Psoas muscle (tissue), 7 donors: ENCODE measurements at regions not wholly inside any gene's neighbourhood (a gene's known extent, or its start where the extent isn't known, plus 50 kb on each side); places are given as distances from the start of the nearest gene placed in this dataset.

Experiments used
- ATAC-seq, 4 donors: fragments of 200-7000 bp; cut with Tn5 transposase; one replicate each; pipeline ENCODE4 v1.9.1; 2020; ENCODE audit warnings: moderate library complexity in 3 of 4, mild to moderate bottlenecking in 2 of 4
- DNase-seq, 2 donors: peaks; one replicate each; pipeline ENCODE4 v3.0.0-alpha.2; 2020
- H3K27ac ChIP-seq: fragments of 200-600 bp; one replicate; pipeline ENCODE4 v1.8.0; 2022
- H3K27me3 ChIP-seq, 3 donors: fragments of 200-600 bp in 1 of 3; one replicate each; pipeline versions ENCODE4 v1.6.1 to v1.8.0; 2013 to 2022; ENCODE audit warnings: low read length in 2 of 3, mild to moderate bottlenecking in 2 of 3, moderate library complexity in 1 of 3; ENCODE audit not compliant: insufficient read depth in 3 of 3
- H3K36me3 ChIP-seq, 2 donors: fragments of 200-600 bp in 1 of 2; one replicate each; pipeline versions ENCODE4 v1.6.1 to v1.8.0; 2013 to 2022; ENCODE audit warnings: low read depth in 1 of 2, mild to moderate bottlenecking in 1 of 2, moderate library complexity in 1 of 2; ENCODE audit not compliant: insufficient read depth in 1 of 2
- H3K4me1 ChIP-seq: fragments of 200-600 bp; one replicate; pipeline ENCODE4 v1.8.0; 2022
- H3K4me3 ChIP-seq: fragments of 200-600 bp; one replicate; pipeline ENCODE4 v1.8.0; 2022; ENCODE audit warnings: mild to moderate bottlenecking
- H3K9me3 ChIP-seq: fragments of 200-600 bp; one replicate; pipeline ENCODE4 v1.8.0; 2022
- WGBS, 3 donors: extraction: QIAGEN DNeasy Blood & Tissue Kit; methylation state at CpG; one replicate each; pipeline versions ENCODE4 v1.1.6 to v1.1.7; 2013; 5-methylcytosine and 5-hydroxymethylcytosine counted together
- intact Hi-C, 2 donors: fragments of 100-400 bp; cut with DNase I; formaldehyde crosslinking; loops; one replicate each; pipeline versions ENCODE4 v1.11.0 to v1.14.2; 2022
- TF ChIP-seq, protein P1 (sequence below): fragments of 200-600 bp; IDR thresholded peaks from one replicate; pipeline ENCODE4 v1.8.0; 2022; ENCODE audit warnings: antibody characterized with exemption
- donor health status: healthy with polysubstance abuse.
- donor health status: DM: no; HTN: no; CAD: no; lungs with moderate emphysema.
- donor health status: Bipolar disorder and iron deficiency.
- donor health status: healthy.
- donor health status: DM: yes; HTN: yes; CAD: no.
- donor health status: DM: no; HTN: no; CAD: no.
- donor health status: DM: yes; HTN: yes; CAD: no.

DNA sequence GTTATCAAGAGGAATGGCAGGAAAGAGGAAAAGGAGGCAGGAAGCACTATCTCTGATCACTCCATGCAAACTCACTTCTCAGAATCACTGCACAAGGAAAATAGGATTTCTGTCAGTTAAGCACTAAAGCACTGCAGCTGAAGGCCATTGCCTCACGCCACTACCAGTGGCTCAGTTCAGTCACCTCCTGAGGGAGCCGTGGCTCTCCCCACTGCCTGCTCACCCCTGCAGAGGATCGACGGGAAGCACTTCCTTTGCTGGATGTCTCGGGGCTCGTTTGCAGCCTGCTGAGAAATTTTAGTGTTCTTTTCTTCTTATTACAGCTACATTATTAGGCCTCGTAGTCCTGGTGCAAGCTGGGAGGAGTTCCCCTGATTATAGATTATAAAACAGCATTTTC lies 90.1 kb upstream of the ADCY1 start:
- H3K4me1 ChIP-seq: no peaks in the 10 kb centered on the region
- TF ChIP-seq, protein P1, sequence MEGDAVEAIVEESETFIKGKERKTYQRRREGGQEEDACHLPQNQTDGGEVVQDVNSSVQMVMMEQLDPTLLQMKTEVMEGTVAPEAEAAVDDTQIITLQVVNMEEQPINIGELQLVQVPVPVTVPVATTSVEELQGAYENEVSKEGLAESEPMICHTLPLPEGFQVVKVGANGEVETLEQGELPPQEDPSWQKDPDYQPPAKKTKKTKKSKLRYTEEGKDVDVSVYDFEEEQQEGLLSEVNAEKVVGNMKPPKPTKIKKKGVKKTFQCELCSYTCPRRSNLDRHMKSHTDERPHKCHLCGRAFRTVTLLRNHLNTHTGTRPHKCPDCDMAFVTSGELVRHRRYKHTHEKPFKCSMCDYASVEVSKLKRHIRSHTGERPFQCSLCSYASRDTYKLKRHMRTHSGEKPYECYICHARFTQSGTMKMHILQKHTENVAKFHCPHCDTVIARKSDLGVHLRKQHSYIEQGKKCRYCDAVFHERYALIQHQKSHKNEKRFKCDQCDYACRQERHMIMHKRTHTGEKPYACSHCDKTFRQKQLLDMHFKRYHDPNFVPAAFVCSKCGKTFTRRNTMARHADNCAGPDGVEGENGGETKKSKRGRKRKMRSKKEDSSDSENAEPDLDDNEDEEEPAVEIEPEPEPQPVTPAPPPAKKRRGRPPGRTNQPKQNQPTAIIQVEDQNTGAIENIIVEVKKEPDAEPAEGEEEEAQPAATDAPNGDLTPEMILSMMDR: no peak
- no peaks in the 10 kb centered on the region for H3K27me3 ChIP-seq
- no peak overlapping the region for H3K27ac ChIP-seq
- no peak overlapping the region for H3K4me3 ChIP-seq
- no peak for ATAC-seq
- 20 to 26% (median 21%) methylated on average over 7 of the region's 7 CpGs for WGBS, 3 donors
- no peaks in the 10 kb centered on the region for H3K36me3 ChIP-seq
- H3K9me3 ChIP-seq: no peaks in the 10 kb centered on the region
- no peak for DNase-seq
- intact Hi-C loops: no loop called here

GRCh38 chr7:45486575-45486974 lies 87.6 kb upstream of the ADCY1 start:
- H3K4me3 ChIP-seq: no peak overlapping the region
- H3K4me1 ChIP-seq: no peaks in the 10 kb centered on the region
- DNase-seq: no peak
- H3K27me3 ChIP-seq: no peaks in the 10 kb centered on the region
- H3K27ac ChIP-seq: no peak overlapping the region
- intact Hi-C loops: no loop called here
- no peaks in the 10 kb centered on the region for H3K9me3 ChIP-seq
- 70 to 83% (median 75%) methylated on average over 2 of the region's 2 CpGs for WGBS, 3 donors
- TF ChIP-seq, protein P1: no peak
- no peaks in the 10 kb centered on the region for H3K36me3 ChIP-seq
- no peak for ATAC-seq

- 29 to 41% (median 30%) methylated on average over 7 of the region's 7 CpGs for WGBS, 3 donors
- Histone ChIP-seq H3K9me3 (no peaks in the 10 kb centered on the region), H3K4me1 (no peaks in the 10 kb centered on the region), H3K27ac (no peak overlapping the region), H3K36me3 (no peaks in the 10 kb centered on the region), H3K4me3 (no peak overlapping the region), H3K27me3 (peaks cover 0 to 2% (median 0%) of the 10 kb centered on the region in 3 donors)
- TF ChIP-seq, protein P1: no peak
- intact Hi-C loops: no loop called here
- ATAC-seq: no peak
- DNase-seq: no peak
Observed at GRCh38 chr7:45494885-45495284, 79.3 kb upstream of the ADCY1 start.

- 52 to 60% (median 53%) methylated on average over 3 of the region's 3 CpGs for WGBS, 3 donors
Observed at GRCh38 chr7:45495618-45496017, 78.5 kb upstream of the ADCY1 start.

DNA sequence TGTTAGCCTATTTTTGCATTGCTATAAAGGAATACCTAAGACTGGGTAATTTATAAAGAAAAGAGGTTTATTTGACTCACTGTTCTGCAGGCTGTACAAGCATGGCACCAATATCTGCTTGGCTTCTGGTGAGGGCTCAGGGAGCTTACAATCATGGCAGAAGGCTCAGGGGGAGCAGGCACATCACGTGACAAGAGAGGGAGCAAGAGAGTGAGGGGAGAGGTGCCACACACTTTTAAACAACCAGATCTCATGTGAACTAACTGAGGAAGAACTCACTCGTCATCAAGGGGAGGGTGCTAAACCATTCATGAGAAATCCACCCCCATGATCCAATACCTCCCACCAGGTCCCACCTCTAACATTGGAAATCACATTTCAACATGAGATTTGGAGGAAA lies 73.9 kb upstream of the ADCY1 start:
- Histone ChIP-seq H3K36me3 (no peaks in the 10 kb centered on the region), H3K4me3 (no peak overlapping the region), H3K27ac (no peak overlapping the region), H3K9me3 (no peaks in the 10 kb centered on the region), H3K4me1 (no peaks in the 10 kb centered on the region), H3K27me3 (peaks cover 0 to 2% (median 0%) of the 10 kb centered on the region in 3 donors)
- intact Hi-C loops: loop anchor here in 1 of 2 donors (10.0 kb wide), 1 partner anchor 115 kb away; no protein-coding TSS in a partner anchor
- TF ChIP-seq, protein P1: no peak
- no peak for DNase-seq
- ATAC-seq: no peak
- WGBS, 3 donors: 66 to 86% (median 76%) methylated on average over 2 of the region's 2 CpGs

More at GRCh38 chr7:45495618-45496017, 78.5 kb upstream of the ADCY1 start:
- H3K4me1 ChIP-seq: no peaks in the 10 kb centered on the region
- peaks cover 0 to 2% (median 0%) of the 10 kb centered on the region in 3 donors for H3K27me3 ChIP-seq
- TF ChIP-seq, protein P1: no peak
- intact Hi-C loops: no loop called here
- H3K36me3 ChIP-seq: no peaks in the 10 kb centered on the region
- no peak overlapping the region for H3K27ac ChIP-seq
- no peak for DNase-seq
- ATAC-seq: no peak
- no peak overlapping the region for H3K4me3 ChIP-seq
- no peaks in the 10 kb centered on the region for H3K9me3 ChIP-seq
